IMR-90 (cell line): ENCODE measurements at regions not wholly inside any gene's neighbourhood (a gene's known extent, or its start where the extent isn't known, plus 50 kb on each side); places are given as distances from the start of the nearest gene placed in this dataset.

Source experiments
- ATAC-seq: fragments of 200-7000 bp; cut with Tn5 transposase; 2 replicates; pipeline ENCODE4 v1.9.1; 2020; ENCODE audit warnings: low read depth, mild to moderate bottlenecking, moderate library complexity
- BruUV-seq: library from RNA; stranded (reverse); fragments of 400-500 nt; replicated peaks from 2 replicates; lab custom pipeline; 2021; lab: Mats Ljungman, UMichigan
- CTCF ChIA-PET: fragments of 300-600 bp; formaldehyde crosslinking; extraction: SDS; loops from one replicate; lab custom pipeline; 2021; ENCODE audit warnings: antibody characterized with exemption; lab: Yijun Ruan, JAX
- POLR2A ChIA-PET: fragments of 300-600 bp; sonication (Branson Sonifier 250); formaldehyde crosslinking; loops from one replicate; lab custom pipeline; 2022; ENCODE audit warnings: antibody characterized with exemption; ENCODE audit not compliant: unreplicated experiment; lab: Charles Lee
- DNase-seq: peaks from one replicate; pipeline ENCODE4 v3.0.0; 2013
- H2AFZ ChIP-seq: replicated peaks from 2 replicates; pipeline ENCODE3; 2013; ENCODE audit warnings: low read length, mild to moderate bottlenecking; ENCODE audit not compliant: poor library complexity
- H2AK5ac ChIP-seq: 2 replicates; pipeline ENCODE4 v1.6.1; 2013; ENCODE audit warnings: low read depth, low read length, inconsistent platforms
- H2AK9ac ChIP-seq: replicated peaks from 2 replicates; pipeline ENCODE3; 2013; ENCODE audit warnings: mild to moderate bottlenecking, low read depth, low read length, moderate library complexity; ENCODE audit not compliant: poor library complexity
- H2BK120ac ChIP-seq: 2 replicates; pipeline ENCODE4 v1.6.1; 2013; ENCODE audit warnings: low read depth, low read length, inconsistent platforms
- H2BK15ac ChIP-seq: 3 replicates; pipeline ENCODE4 v1.6.1; 2013; ENCODE audit warnings: low read depth, low read length, inconsistent platforms
- H2BK20ac ChIP-seq: 2 replicates; pipeline ENCODE4 v1.6.1; 2013; ENCODE audit warnings: low read depth, mild to moderate bottlenecking, inconsistent platforms, low read length, moderate library complexity
- H2BK5ac ChIP-seq: 2 replicates; pipeline ENCODE4 v1.6.1; 2013; ENCODE audit warnings: mild to moderate bottlenecking, low read depth, low read length, inconsistent platforms; ENCODE audit not compliant: poor library complexity, severe bottlenecking
- H3K14ac ChIP-seq: replicated peaks from 2 replicates; pipeline ENCODE4 v1.6.1; 2013; ENCODE audit warnings: low read depth, low read length, inconsistent platforms
- H3K18ac ChIP-seq: 2 replicates; pipeline ENCODE4 v1.6.1; 2013; ENCODE audit warnings: low read depth, low read length, control low read depth
- H3K23ac ChIP-seq: 2 replicates; pipeline ENCODE4 v1.6.1; 2013; ENCODE audit warnings: low read depth, low read length, inconsistent platforms
- H3K27ac ChIP-seq: 2 replicates; pipeline ENCODE4 v1.5.1; 2013; ENCODE audit warnings: mild to moderate bottlenecking, control low read depth, low read length; ENCODE audit not compliant: insufficient read depth
- H3K27me3 ChIP-seq: 2 replicates; pipeline ENCODE4 v1.6.1; 2013; ENCODE audit warnings: low read length; ENCODE audit not compliant: control insufficient read depth, insufficient read depth
- H3K36me3 ChIP-seq: 2 replicates; pipeline ENCODE4 v1.6.1; 2013; ENCODE audit warnings: low read length, mixed read lengths; ENCODE audit not compliant: control insufficient read depth, insufficient read depth
- H3K4ac ChIP-seq: 2 replicates; pipeline ENCODE4 v1.6.1; 2013; ENCODE audit warnings: low read depth, low read length, inconsistent platforms
- H3K4me1 ChIP-seq: 2 replicates; pipeline ENCODE4 v1.6.1; 2013; ENCODE audit warnings: low read length, mixed read lengths; ENCODE audit not compliant: control insufficient read depth, insufficient read depth
- H3K4me2 ChIP-seq: 2 replicates; pipeline ENCODE4 v1.6.1; 2013; ENCODE audit warnings: low read depth, mild to moderate bottlenecking, control low read depth, low read length, moderate library complexity
- H3K4me3 ChIP-seq: 2 replicates; pipeline ENCODE4 v1.5.1; 2013; ENCODE audit warnings: low read depth, mild to moderate bottlenecking, control low read depth, low read length, moderate library complexity; ENCODE audit not compliant: insufficient read depth
- H3K56ac ChIP-seq: 2 replicates; pipeline ENCODE4 v1.6.1; 2013; ENCODE audit warnings: low read length, inconsistent platforms; ENCODE audit not compliant: insufficient read depth; ENCODE audit errors: extremely low read depth
- H3K79me1 ChIP-seq, 2 experiments: 2 replicates each; pipeline ENCODE4 v1.6.1; 2013; ENCODE audit warnings: low read length in 2 of 2, inconsistent platforms in 1 of 2, low read depth in 1 of 2
- H3K9ac ChIP-seq: 2 replicates; pipeline ENCODE4 v1.6.1; 2013; ENCODE audit warnings: low read depth, low read length, control low read depth
- H3K9me1 ChIP-seq: 2 replicates; pipeline ENCODE4 v1.6.1; 2013; ENCODE audit warnings: low read length, inconsistent platforms; ENCODE audit not compliant: insufficient read depth
- H3K9me3 ChIP-seq: 2 replicates; pipeline ENCODE4 v1.6.1; 2013; ENCODE audit warnings: low read length; ENCODE audit not compliant: control insufficient read depth, insufficient read depth
- H4K20me1 ChIP-seq: 2 replicates; pipeline ENCODE4 v1.6.1; 2013; ENCODE audit warnings: low read length, inconsistent platforms; ENCODE audit not compliant: insufficient read depth
- H4K5ac ChIP-seq: 2 replicates; pipeline ENCODE4 v1.6.1; 2013; ENCODE audit warnings: mild to moderate bottlenecking, low read depth, low read length, control low read depth
- H4K8ac ChIP-seq, 2 experiments: 2 replicates each; pipeline ENCODE4 v1.6.1; 2013; ENCODE audit warnings: low read depth in 2 of 2, low read length in 2 of 2, control low read depth in 1 of 2, inconsistent platforms in 1 of 2
- H4K91ac ChIP-seq: 2 replicates; pipeline ENCODE4 v1.6.1; 2013; ENCODE audit warnings: low read depth, low read length, inconsistent platforms; ENCODE audit not compliant: insufficient read depth
- CEBPB ChIP-seq: IDR thresholded peaks from 2 replicates; pipeline ENCODE4 v1.6.1; 2012; ENCODE audit warnings: low read depth, low read length, improper control_type of control experiment
- CHD1 ChIP-seq: IDR thresholded peaks from 2 replicates; pipeline ENCODE4 v1.6.1; 2012; ENCODE audit warnings: low read depth, low read length, improper control_type of control experiment
- FOS ChIP-seq: fragments of 150-350 bp; IDR thresholded peaks from 2 replicates; pipeline ENCODE4 v1.6.1; 2016; ENCODE audit warnings: low read depth, low read length
- MXI1 ChIP-seq: IDR thresholded peaks from 2 replicates; pipeline ENCODE4 v1.6.1; 2012; ENCODE audit warnings: low read depth, mild to moderate bottlenecking, low read length, moderate library complexity, borderline replicate concordance
- NFE2L2 ChIP-seq: fragments of 150-350 bp; IDR thresholded peaks from 2 replicates; pipeline ENCODE4 v1.6.1; 2016; ENCODE audit warnings: low read depth, mild to moderate bottlenecking, low read length
- RCOR1 ChIP-seq: IDR thresholded peaks from 2 replicates; pipeline ENCODE4 v1.6.1; 2012; ENCODE audit warnings: mild to moderate bottlenecking, low read length, improper control_type of control experiment; ENCODE audit not compliant: insufficient replicate concordance
- USF2 ChIP-seq: fragments of 150-350 bp; IDR thresholded peaks from 2 replicates; pipeline ENCODE4 v1.6.1; 2017; ENCODE audit warnings: mild to moderate bottlenecking, antibody characterized with exemption, low read length, low read depth
- WGBS, 2 experiments: methylation state at CpG; one replicate each; pipeline versions ENCODE4 v1.1.5 to v1.1.7; 2013; ENCODE audit warnings: missing lambda C conversion rate in 2 of 2; ENCODE audit not compliant: insufficient read length in 1 of 2; ENCODE audit errors: extremely low coverage in 2 of 2; 5-methylcytosine and 5-hydroxymethylcytosine counted together
- dilution Hi-C: fragments of 300-500 bp; cut with HindIII; formaldehyde crosslinking; loops from one replicate; pipeline ENCODE4 v1.14.3; 2018; ENCODE audit warnings: low sequenced_read_pairs; ENCODE audit not compliant: unreplicated experiment
- in situ Hi-C: fragments of 300-500 bp; cut with MboI; formaldehyde crosslinking; loops from 3 replicates; pipeline ENCODE4 v1.14.3; 2019; ENCODE audit warnings: low sequenced_read_pairs, inconsistent platforms, mixed read lengths
- intact Hi-C: fragments of 100-400 bp; cut with micrococcal nuclease; formaldehyde crosslinking; loops from 2 replicates; pipeline ENCODE4 v1.10.0; 2022

DNA sequence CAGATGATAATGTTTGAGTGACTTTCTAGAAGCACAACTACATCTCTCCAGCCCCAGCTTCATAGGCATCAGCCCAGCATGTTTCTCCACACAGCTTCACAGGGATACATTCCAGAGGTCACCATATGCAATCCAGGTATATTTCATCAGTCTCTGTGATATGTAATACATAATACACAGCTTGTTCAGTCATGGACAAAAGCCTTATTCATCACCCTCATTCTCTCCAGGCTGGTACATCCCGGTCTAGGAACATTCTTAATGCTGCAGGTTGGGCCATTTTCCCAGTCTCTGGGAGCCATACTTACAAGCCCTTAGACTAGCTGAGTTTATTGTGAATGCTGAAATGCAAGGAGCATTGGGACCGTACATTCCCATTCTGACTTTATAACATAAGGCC is 169.4 kb downstream of the TMEM200A start:
- H3K79me1 ChIP-seq, result no peaks in the 10 kb centered on the region
- H2BK20ac ChIP-seq, result no peak overlapping the region
- H3K9ac ChIP-seq, result no peak overlapping the region
- in situ Hi-C loops, result no loop called here
- no peak overlapping the region for H2AK9ac ChIP-seq
- no peak overlapping the region for H4K5ac ChIP-seq
- no peak overlapping the region for H4K91ac ChIP-seq
- WGBS, 2 experiments, result no CpG with 5 or more reads among the region's 2 CpGs
- no peak overlapping the region for H3K4me2 ChIP-seq
- peaks cover 4% of the 10 kb centered on the region for H3K9me3 ChIP-seq
- BruUV-seq, result no TSS peak
- H3K23ac ChIP-seq, result no peak overlapping the region
- no peak overlapping the region for H3K4me3 ChIP-seq
- no peaks in the 10 kb centered on the region for H3K4me1 ChIP-seq
- no peak for DNase-seq
- no peak overlapping the region for H3K14ac ChIP-seq
- H2AK5ac ChIP-seq, result no peak overlapping the region
- H3K36me3 ChIP-seq, result no peaks in the 10 kb centered on the region
- no peak overlapping the region for H2BK120ac ChIP-seq
- no peaks in the 10 kb centered on the region for H3K9me1 ChIP-seq
- no peak overlapping the region for H3K18ac ChIP-seq
- no peak overlapping the region for H3K4ac ChIP-seq
- H2AFZ ChIP-seq, result no peak overlapping the region
- H3K27me3 ChIP-seq, result no peaks in the 10 kb centered on the region
- TF ChIP-seq RCOR1 (no peak), MXI1 (no peak), NFE2L2 (no peak), CHD1 (no peak), USF2 (no peak), CEBPB (no peak), FOS (no peak)
- no peak overlapping the region for H4K8ac ChIP-seq
- H2BK15ac ChIP-seq, result no peak overlapping the region
- no peak overlapping the region for H3K27ac ChIP-seq
- CTCF ChIA-PET, result no interaction called here
- no peak for ATAC-seq
- POLR2A ChIA-PET, result no interaction called here
- intact Hi-C loops, result no loop called here
- dilution Hi-C loops, result no loop called here
- no peak overlapping the region for H2BK5ac ChIP-seq
- no peaks in the 10 kb centered on the region for H4K20me1 ChIP-seq
- no peak overlapping the region for H3K56ac ChIP-seq
